Mucosa of rectum (tissue), 2 donors: ENCODE measurements at regions not wholly inside any gene's neighbourhood (a gene's known extent, or its start where the extent isn't known, plus 50 kb on each side); places are given as distances from the start of the nearest gene placed in this dataset.

Source experiments
- H3K27ac ChIP-seq, 2 donors: one replicate each; pipeline ENCODE4 v1.7.0; 2013; ENCODE audit warnings: inconsistent platforms in 2 of 2, low read depth in 2 of 2, low read length in 2 of 2
- H3K27me3 ChIP-seq, 2 donors: one replicate each; pipeline ENCODE4 v1.7.0; 2013; ENCODE audit warnings: low read length in 2 of 2; ENCODE audit not compliant: control insufficient read depth in 2 of 2, insufficient read depth in 2 of 2
- H3K36me3 ChIP-seq, 2 donors: one replicate each; pipeline ENCODE4 v1.7.0; 2013; ENCODE audit warnings: low read length in 2 of 2; ENCODE audit not compliant: control insufficient read depth in 2 of 2, insufficient read depth in 2 of 2
- H3K4me1 ChIP-seq, 2 donors: one replicate each; pipeline ENCODE4 v1.7.0; 2013; ENCODE audit warnings: low read length in 2 of 2, mild to moderate bottlenecking in 1 of 2; ENCODE audit not compliant: control insufficient read depth in 2 of 2, insufficient read depth in 2 of 2
- H3K4me3 ChIP-seq, 2 donors: one replicate each; pipeline ENCODE4 v1.7.0; 2013; ENCODE audit warnings: low read length in 2 of 2
- H3K9ac ChIP-seq, 2 donors: one replicate each; pipeline ENCODE4 v1.7.0; 2013; ENCODE audit warnings: low read length in 2 of 2, low read depth in 1 of 2, mild to moderate bottlenecking in 1 of 2
- H3K9me3 ChIP-seq, 2 donors: one replicate each; pipeline ENCODE4 v1.7.0; 2013; ENCODE audit warnings: low read length in 2 of 2; ENCODE audit not compliant: control insufficient read depth in 2 of 2
- donor health status: healthy.
- donor health status: Normal muscosa, but diverticular disease.

DNA sequence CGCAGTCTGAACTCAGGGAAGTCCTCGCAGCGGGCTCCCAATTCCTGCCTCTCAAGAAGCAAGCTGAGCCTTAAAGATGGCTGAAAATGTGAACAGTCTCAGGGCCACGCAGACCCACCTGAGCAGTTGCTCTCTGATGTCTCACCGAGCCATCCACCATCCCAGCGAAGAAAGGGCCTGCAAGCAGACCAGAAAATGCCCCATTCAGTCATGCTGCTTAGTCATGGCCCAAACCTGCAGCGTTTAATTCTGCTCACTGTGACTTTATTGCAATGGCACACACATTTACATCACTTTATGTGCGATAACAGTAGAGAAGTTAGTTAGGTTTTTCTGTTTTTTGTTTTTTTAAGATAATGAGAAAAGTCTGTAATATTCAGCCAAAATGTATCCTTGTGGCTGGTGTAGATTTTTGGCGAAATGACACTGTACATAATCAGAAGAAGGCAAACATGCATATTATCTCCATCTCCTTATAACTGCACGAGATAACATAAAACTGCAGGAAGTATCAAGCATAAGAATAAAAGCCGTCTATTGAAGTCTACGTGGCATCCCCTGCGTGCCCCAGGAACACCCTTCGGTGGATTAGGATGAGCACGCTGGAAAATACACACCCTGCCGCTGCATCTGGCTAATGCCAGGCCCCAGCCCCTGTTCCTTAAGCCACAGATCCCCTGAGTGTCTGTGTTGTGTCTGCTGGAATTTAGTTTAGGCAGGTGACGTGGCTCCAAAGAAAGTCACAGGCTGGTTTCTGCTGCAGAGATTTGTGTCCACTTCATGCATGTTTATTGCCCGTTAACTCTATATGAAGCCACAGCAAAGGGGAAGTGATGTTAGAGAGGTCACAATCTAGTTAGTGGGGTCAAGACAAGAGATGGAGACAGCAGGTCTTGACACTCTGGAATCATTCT, 119.8 kb upstream of the IRF2BP2 start:
- peaks cover 27% of the 10 kb centered on the region in 2 donors for H3K4me1 ChIP-seq
- H3K27ac ChIP-seq = no peak overlapping the region
- H3K4me3 ChIP-seq = no peak overlapping the region
- H3K36me3 ChIP-seq = no peaks in the 10 kb centered on the region
- no peaks in the 10 kb centered on the region for H3K27me3 ChIP-seq
- H3K9ac ChIP-seq = no peak overlapping the region
- H3K9me3 ChIP-seq = no peaks in the 10 kb centered on the region

DNA sequence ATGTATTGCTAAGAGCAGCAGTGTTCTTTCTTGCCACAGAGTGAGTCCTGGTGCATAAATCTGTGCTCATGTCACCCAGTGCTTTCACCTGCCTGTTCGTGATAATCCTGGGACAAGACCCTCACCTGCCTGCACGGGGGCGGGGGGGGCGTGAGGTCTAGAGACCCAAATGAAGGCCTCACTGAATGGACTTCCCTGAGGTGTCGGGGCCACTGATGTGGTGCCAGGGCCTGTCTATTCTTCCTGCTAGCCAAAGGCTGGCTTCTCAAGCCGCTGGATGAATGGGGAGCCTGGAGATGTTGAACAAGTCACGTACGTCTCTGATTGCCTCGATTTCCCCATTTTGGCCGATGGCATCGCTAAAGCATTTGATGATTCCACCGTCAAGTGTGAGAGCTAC, 118.8 kb upstream of the IRF2BP2 start:
- no peak overlapping the region for H3K4me3 ChIP-seq
- no peak overlapping the region for H3K27ac ChIP-seq
- peaks cover 34 to 35% of the 10 kb centered on the region in 2 donors for H3K4me1 ChIP-seq
- H3K9me3 ChIP-seq = no peaks in the 10 kb centered on the region
- no peaks in the 10 kb centered on the region for H3K36me3 ChIP-seq
- no peaks in the 10 kb centered on the region for H3K27me3 ChIP-seq
- no peak overlapping the region for H3K9ac ChIP-seq

DNA sequence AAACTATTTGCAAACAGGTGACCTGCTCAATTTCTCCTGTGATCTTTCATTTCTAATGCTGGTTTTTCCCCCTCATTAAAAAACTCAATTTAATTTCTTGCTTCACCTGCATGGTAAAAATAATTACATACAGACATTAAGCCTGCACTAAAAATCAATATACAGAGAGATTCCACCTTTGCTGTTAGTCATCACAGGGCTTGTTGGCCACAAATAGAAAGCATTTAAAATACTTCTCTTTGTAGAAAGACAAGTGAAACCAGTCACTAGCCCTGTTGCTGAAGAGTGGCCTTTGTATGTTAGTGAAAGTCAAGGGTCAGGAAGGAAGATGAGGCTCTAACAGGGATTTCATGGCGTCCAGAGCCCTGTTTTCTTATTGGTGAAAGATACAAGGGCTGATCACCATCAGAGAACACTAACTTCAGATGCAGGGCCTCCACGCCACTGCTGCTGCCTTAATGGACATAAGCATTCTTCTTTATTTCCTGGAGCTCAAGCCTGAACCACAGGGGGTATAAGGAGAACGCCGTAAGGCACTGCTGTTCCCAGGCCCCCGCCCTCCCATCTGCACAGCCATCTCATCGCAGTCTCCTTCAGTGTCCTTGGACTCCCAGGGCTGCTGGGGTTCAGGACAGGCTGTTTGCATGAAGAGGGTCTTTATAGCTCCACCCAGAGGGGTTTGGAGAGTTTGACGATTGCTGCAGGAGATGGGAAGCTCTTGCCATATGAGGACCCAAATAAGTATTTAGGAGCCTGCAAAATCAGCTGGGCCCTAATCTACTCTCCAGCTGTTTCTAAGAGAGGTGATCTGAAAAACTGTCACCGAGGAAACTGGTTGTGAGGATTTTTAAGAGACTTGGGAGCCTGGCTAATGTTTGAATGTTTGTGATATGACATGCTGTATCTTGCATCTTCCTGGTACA, 117.3 kb upstream of the IRF2BP2 start:
- Histone ChIP-seq H3K9ac (peak overlapping the region in 1 of 2 donors; percentile 15), H3K27me3 (no peaks in the 10 kb centered on the region), H3K9me3 (no peaks in the 10 kb centered on the region), H3K4me3 (no peak overlapping the region), H3K27ac (peak overlapping the region; percentile 98 to 100), H3K36me3 (no peaks in the 10 kb centered on the region), H3K4me1 (peaks cover 49 to 50% of the 10 kb centered on the region in 2 donors)

DNA sequence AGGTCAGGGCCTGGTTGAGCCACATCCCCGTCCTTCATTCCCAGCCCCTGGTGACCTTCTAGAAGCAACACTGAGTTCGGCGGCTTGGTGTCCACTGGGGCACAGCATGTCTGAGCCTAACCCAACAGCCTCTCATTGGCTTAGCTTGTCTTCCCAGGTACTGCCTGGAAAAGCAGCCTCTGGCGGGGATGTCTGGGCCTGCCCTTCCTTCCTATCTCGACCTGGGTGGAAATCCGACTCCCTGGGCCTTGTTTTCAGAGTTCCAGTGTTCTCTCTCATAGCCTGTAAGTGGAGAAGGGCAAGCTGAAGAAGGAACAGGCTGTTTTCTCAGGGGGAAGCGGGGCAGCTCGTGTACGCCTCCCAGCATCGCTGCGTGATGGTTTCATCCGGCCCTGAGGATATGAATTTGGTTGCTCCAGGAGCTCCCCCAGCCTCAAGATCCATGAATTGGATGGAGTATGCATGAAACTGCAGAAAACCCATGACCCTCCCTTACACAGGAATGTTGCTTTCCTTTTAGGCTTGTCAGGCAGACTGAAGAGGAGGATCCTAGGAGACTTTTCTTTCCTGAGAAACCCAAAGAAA, 116.5 kb upstream of the IRF2BP2 start:
- H3K9me3 ChIP-seq = no peaks in the 10 kb centered on the region
- peak overlapping the region; percentile 98 to 100 for H3K27ac ChIP-seq
- H3K4me3 ChIP-seq = no peak overlapping the region
- no peaks in the 10 kb centered on the region for H3K36me3 ChIP-seq
- H3K4me1 ChIP-seq = peaks cover 57 to 58% of the 10 kb centered on the region in 2 donors
- H3K9ac ChIP-seq = peak overlapping the region in 1 of 2 donors; percentile 51
- H3K27me3 ChIP-seq = no peaks in the 10 kb centered on the region

DNA sequence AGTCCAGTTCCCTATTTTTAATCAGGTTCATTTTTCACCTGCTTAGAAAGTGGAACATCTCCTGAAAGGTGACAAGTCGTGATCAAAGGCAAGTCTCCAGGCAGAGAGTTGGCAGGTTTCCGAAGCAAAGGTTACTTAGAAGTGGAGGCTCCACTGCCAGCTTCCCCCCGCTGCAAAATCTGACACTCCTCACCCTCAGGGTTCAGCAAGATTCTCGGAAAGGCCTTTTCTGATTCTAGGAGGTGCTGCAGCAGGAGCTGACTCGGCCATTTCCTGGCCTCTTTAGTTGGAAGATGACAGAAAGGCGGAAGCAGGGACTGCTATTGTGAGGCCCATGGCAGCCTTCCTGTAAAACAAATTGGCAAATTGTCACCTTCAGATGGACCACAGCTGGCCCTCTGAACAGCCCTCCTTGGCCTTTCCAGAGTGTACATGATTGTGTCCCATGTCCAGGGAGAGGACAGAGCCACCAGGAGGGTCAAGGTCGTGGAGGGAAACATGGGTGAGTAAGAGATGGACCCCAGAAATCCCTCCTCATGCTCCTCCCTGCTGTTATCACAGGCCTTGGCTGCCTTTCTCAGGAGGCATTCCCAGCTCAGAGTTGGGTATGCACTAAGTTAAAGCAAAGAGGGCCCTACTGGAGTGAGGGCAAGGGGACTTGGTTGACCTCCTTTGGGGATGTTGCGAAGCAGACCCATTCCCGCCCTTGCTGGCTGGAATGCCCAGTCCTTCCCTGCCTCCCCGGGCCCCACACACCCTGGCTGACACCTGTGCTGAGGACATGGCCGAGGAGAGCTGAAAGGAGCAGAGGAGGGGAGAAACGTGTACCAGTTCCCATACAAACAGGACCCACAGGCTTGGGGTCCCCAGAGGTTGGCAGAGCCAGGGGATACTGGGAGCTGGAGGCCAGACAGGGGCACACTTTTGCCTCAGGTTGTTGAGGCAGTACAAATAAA, 115.5 kb upstream of the IRF2BP2 start:
- Histone ChIP-seq H3K27ac (peak overlapping the region; percentile 98 to 100), H3K4me3 (peak overlapping the region; percentile 54 to 65)

DNA sequence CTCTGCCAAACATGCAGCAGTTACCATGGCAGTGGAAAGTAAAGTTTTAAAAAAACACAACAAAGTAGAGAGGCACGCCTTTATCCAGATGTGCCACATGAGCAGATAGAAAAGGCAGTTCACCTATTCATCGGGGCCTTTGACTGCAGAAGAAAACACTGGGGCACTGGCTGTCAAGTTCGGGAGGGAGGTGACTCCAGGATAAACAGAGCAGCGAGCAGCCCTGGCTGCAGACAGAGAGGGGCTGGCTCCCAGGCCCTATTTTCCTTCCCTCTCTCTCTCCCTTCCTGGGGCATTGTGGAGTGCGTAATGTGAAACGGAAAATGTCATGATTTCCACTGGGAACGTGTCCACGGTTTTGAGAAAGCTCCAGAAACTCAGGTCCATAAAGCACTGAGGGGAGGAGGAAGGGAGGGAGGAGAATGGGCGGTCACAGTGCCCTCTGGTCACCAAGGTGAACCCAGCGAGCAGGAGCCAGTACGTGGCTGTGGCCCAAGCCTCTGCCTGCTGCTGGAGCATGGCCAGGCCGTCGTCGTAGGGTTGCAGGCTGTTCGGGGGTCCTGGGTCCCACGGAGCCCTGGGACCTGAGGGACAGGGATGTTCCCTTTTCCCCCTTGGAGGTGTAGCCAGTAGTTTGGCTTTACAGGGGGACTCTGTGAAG, 114.7 kb upstream of the IRF2BP2 start:
- Histone ChIP-seq H3K36me3 (no peaks in the 10 kb centered on the region), H3K27ac (peak overlapping the region; percentile 98 to 100), H3K9ac (peak overlapping the region; percentile 82 to 88), H3K9me3 (no peaks in the 10 kb centered on the region), H3K4me3 (peak overlapping the region; percentile 54 to 65), H3K27me3 (no peaks in the 10 kb centered on the region), H3K4me1 (peaks cover 65 to 75% of the 10 kb centered on the region in 2 donors)

More for the DNA sequence above, 115.5 kb upstream of the IRF2BP2 start:
- Histone ChIP-seq H3K9ac (peak overlapping the region; percentile 82 to 88), H3K36me3 (no peaks in the 10 kb centered on the region), H3K27me3 (no peaks in the 10 kb centered on the region), H3K4me1 (peaks cover 64 to 67% of the 10 kb centered on the region in 2 donors), H3K9me3 (no peaks in the 10 kb centered on the region)

DNA sequence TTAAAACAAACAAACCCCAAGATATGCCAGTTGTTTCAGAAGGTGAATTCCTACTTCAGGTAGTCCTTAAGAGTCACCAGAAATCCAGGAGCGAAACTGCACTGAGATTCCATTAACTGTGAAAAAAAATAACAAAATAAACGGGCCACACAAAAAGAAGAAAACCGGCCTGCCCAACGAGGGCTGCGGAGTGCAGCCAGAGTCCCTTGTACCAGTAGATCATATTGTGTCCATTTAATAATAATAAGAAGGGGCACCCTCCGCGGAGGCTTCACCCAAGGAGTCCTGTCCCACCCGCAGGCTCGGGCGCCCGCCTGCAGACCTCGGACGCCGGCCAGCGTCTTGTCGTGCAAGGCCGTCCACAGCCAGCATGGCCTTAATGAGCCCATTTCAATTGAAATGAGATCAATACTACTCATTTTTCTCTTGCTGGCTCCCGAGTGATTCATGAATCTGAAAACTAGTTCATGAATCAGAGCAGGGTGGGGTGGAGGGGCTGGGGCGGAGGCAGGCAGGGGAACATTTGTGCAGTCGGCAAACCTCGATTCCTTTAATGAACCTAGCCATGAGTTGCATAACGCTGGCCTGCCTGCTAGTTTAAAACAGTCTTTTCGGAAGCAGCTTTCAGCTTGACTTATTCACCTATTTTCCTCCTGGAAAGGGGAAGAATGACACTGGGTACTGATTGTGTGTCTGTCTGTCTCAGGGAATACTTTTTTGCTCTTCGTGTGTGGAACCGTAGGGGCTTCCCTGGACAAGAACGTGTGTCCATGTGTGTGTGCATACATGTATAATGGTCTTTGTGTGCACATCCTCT, 113.1 kb upstream of the IRF2BP2 start:
- peak overlapping the region; percentile 81 to 82 for H3K9ac ChIP-seq
- H3K4me3 ChIP-seq = peak overlapping the region in 1 of 2 donors; percentile 65
- H3K4me1 ChIP-seq = peaks cover 80 to 90% of the 10 kb centered on the region in 2 donors
- H3K9me3 ChIP-seq = no peaks in the 10 kb centered on the region
- H3K36me3 ChIP-seq = no peaks in the 10 kb centered on the region
- H3K27ac ChIP-seq = peak overlapping the region; percentile 98 to 100
- H3K27me3 ChIP-seq = no peaks in the 10 kb centered on the region

DNA sequence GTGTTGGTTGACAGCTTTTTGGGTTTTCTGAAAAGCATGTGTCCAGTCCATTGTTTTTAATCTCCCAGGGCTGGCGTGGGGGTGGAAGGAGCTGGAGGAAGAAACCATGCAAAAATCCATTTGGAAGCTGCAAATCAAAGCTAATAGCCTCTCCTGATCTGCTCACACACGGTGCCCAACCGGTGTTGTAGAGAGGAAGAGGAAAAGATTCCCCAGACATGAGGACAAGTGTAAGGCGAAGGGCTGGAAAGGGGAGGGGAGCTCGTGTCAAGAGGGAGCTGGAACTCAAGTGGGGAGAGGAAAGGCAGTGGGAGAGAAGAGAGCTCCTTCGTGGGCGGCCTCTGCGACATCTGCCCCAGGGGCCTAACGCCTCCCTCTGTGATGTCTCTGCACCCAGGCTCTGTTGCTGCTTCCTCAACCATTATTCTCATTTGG, 112.3 kb upstream of the IRF2BP2 start:
- peak overlapping the region; percentile 81 to 82 for H3K9ac ChIP-seq

More for the DNA sequence above, 112.3 kb upstream of the IRF2BP2 start:
- Histone ChIP-seq H3K4me3 (no peak overlapping the region), H3K27me3 (no peaks in the 10 kb centered on the region), H3K27ac (peak overlapping the region; percentile 98 to 100), H3K36me3 (no peaks in the 10 kb centered on the region), H3K9me3 (no peaks in the 10 kb centered on the region), H3K4me1 (peaks cover 87 to 92% of the 10 kb centered on the region in 2 donors)
